Fibroblast of mammary gland (primary cell): ENCODE measurements at regions not wholly inside any gene's neighbourhood (a gene's known extent, or its start where the extent isn't known, plus 50 kb on each side); places are given as distances from the start of the nearest gene placed in this dataset.

ENCODE experiments used
- DNase-seq: peaks from one replicate; pipeline ENCODE4 v3.0.0-alpha.2; 2010; ENCODE audit warnings: low read depth
- H3K4me3 ChIP-seq: 2 replicates; pipeline ENCODE4 v1.5.1; 2011; ENCODE audit warnings: low read depth, mild to moderate bottlenecking, low read length, moderate library complexity; ENCODE audit not compliant: control insufficient read depth
- TF ChIP-seq, protein P1 (sequence below): conservative IDR thresholded peaks from 2 replicates; pipeline ENCODE4 v1.5.1; 2011; ENCODE audit warnings: low read depth, low read length, inconsistent platforms; ENCODE audit not compliant: control insufficient read depth, insufficient read depth

DNA sequence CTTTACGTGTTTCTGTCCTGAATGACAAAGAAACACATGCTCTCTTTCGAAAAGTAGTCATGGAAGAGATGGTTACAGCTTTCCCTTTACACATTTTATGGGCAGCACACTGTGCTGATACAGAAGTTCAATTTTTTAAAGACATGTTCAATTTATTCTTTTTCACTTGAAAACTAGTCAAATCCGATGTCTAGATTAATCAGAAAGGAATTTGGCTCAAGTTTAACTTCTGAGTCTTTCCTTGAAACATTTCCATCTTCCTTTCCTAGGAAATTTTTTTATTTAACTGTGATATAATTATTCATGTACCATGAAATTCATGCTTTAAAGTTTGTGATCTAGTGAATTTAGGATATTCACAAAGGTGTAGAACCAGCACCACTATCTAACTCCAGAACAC is 360.1 kb downstream of the TNS3 start:
- TF ChIP-seq, protein P1, sequence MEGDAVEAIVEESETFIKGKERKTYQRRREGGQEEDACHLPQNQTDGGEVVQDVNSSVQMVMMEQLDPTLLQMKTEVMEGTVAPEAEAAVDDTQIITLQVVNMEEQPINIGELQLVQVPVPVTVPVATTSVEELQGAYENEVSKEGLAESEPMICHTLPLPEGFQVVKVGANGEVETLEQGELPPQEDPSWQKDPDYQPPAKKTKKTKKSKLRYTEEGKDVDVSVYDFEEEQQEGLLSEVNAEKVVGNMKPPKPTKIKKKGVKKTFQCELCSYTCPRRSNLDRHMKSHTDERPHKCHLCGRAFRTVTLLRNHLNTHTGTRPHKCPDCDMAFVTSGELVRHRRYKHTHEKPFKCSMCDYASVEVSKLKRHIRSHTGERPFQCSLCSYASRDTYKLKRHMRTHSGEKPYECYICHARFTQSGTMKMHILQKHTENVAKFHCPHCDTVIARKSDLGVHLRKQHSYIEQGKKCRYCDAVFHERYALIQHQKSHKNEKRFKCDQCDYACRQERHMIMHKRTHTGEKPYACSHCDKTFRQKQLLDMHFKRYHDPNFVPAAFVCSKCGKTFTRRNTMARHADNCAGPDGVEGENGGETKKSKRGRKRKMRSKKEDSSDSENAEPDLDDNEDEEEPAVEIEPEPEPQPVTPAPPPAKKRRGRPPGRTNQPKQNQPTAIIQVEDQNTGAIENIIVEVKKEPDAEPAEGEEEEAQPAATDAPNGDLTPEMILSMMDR, result no peak
- no peak for DNase-seq
- no peak overlapping the region for H3K4me3 ChIP-seq

DNA sequence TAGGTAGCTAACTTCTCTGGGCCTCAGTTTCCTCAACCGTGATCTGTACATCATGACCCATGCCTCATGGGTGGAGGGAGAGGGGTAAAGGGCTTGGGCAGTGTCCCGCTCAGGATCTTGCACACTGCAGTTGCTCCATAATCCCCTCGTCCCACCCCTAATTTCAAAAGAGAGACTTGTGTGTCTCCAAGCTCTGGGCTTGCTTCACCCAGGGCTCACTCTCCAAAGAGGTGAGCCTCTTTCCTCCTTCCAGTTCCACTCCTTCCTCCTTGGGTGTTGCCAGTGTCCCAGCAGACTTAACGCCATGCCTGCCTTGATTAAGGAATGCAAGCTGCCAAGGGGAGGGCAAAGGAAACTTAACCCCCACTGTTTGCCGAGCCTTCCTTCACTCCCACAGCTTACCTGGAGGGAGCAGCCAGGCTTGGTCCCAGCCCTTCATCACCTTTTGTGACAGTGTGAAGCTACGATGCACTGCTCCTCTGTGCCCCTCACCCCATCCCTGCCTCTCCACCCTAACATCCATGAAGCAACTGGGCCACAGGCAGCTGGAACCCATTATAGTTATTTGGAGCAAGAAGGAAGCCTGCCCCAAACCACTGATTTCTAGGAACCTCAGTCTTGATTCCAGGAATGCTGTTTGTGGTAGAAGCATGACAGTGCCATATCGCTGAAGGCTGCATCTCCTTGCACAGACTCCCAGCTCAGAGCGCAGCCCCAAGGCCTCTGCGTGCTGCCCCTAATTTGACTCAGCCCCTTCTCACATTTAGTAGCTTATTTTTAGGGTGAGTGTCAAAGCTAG is 363.3 kb downstream of the TNS3 start:
- H3K4me3 ChIP-seq, result no peak overlapping the region
- DNase-seq, result peak; percentile 40
- TF ChIP-seq, protein P1, result no peak

DNA sequence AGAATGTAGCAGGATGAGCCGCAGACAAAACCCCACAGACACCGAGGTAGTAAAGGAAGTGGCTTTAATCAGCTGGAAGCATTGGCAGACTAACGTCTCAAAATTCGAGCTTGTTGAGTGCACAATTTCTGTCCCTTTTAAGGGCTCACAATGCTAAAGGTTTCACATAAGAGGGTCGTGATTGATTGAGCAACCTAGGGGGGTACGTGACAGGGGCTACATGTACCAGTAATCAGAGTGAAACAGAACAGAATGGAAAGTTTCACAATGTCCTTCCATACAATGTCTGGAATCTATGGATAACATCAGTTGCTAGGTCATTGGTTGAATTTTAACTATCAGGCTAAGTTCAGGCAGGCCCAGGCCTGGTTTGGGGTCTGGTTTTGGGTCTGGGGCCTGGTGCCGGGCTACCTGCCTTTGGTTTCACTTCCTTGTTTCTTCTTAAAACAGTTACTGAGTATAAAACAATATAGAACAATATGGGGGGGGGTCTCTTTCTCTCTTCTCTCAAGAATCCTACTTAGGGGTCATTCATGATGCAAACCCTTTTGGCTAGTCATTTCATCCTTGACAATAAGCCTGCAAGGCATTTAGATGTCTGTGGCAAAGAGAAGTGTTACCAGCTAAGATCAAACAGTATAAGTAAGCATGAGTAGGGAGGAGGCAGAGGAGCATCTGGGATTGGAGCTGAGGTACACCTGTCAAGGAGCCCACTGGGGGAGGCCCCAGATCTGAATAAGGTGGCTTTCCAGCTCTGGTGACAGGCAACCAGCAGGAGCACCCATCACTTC is 364.1 kb downstream of the TNS3 start:
- no peak overlapping the region for H3K4me3 ChIP-seq
- TF ChIP-seq, protein P1, result no peak
- no peak for DNase-seq

GRCh38 chr7:47217086-47217485 is 364.8 kb downstream of the TNS3 start:
- TF ChIP-seq, protein P1, result no peak
- H3K4me3 ChIP-seq, result no peak overlapping the region
- no peak for DNase-seq

GRCh38 chr7:47216439-47216838 is 365.5 kb downstream of the TNS3 start:
- no peak overlapping the region for H3K4me3 ChIP-seq
- TF ChIP-seq, protein P1, result no peak
- DNase-seq, result no peak

- DNase-seq, result no peak
- no peak overlapping the region for H3K4me3 ChIP-seq
- TF ChIP-seq, protein P1, result no peak
Observed at GRCh38 chr7:47215640-47216039, 366.3 kb downstream of the TNS3 start.
